HepG2 (cell line): ENCODE measurements at regions not wholly inside any gene's neighbourhood (a gene's known extent, or its start where the extent isn't known, plus 50 kb on each side); places are given as distances from the start of the nearest gene placed in this dataset.

Experiments used
- ATAC-seq: fragments of 200-7000 bp; cut with Tn5 transposase; 3 replicates; pipeline ENCODE4 v1.9.1; 2020; ENCODE audit warnings: mild to moderate bottlenecking, moderate library complexity
- BruUV-seq: library from RNA; stranded (reverse); fragments of 400-500 nt; replicated peaks from 2 replicates; lab custom pipeline; 2021; lab: Mats Ljungman, UMichigan
- CTCF ChIA-PET: fragments of 300-600 bp; formaldehyde crosslinking; extraction: SDS; loops from one replicate; lab custom pipeline; 2021; ENCODE audit warnings: low total read pairs, inconsistent platforms, low intra/inter-chr PET ratio; lab: Yijun Ruan, JAX
- POLR2A ChIA-PET: fragments of 350-600 bp; sonication (Branson Sonifier 250); formaldehyde crosslinking; loops from one replicate; lab custom pipeline; 2020; ENCODE audit warnings: antibody characterized with exemption, inconsistent platforms; lab: Yijun Ruan, JAX
- DNase-seq: peaks from one replicate; pipeline ENCODE4 v3.0.0-alpha.2; 2015; ENCODE audit warnings: low spot score
- FAIRE-seq: peaks from 3 replicates; lab custom pipeline; 2011; peaks lifted over from hg19 to GRCh38; lab: Jason Lieb, UNC
- H2AFZ ChIP-seq: one replicate; pipeline ENCODE4 v1.6.1; 2011; ENCODE audit warnings: low read length, inconsistent platforms
- H3K27ac ChIP-seq: fragments of 300-600 bp; 3 replicates; pipeline ENCODE4 v1.8.0; 2011; ENCODE audit warnings: mixed run types, mild to moderate bottlenecking, mixed read lengths, low read length, inconsistent platforms; ENCODE audit not compliant: insufficient read depth; ENCODE audit errors: extremely low read length
- H3K27me3 ChIP-seq, 2 experiments: fragments of 200-600 bp in 1 of 2; 2 replicates in 1 of 2; 3 replicates in 1 of 2; pipeline versions ENCODE4 v1.6.0 to v1.8.0; 2011; ENCODE audit warnings: low read length in 2 of 2, mild to moderate bottlenecking in 2 of 2, moderate library complexity in 2 of 2, inconsistent platforms in 1 of 2; ENCODE audit not compliant: insufficient read depth in 2 of 2, control insufficient read depth in 1 of 2
- H3K36me3 ChIP-seq, 2 experiments: fragments of 200-600 bp in 1 of 2; replicated peaks in 1 of 2; 2 replicates in 1 of 2; 3 replicates in 1 of 2; pipeline versions ENCODE4 v1.5.1 to v1.8.0; 2011; ENCODE audit warnings: low read length in 2 of 2, inconsistent platforms in 1 of 2; ENCODE audit not compliant: insufficient read depth in 2 of 2, control insufficient read depth in 1 of 2
- H3K4me1 ChIP-seq: 2 replicates; pipeline ENCODE4 v1.5.1; 2012; ENCODE audit warnings: low read length, inconsistent platforms; ENCODE audit not compliant: insufficient read depth
- H3K4me2 ChIP-seq: 2 replicates; pipeline ENCODE4 v1.6.0; 2011; ENCODE audit warnings: low read depth, low read length, inconsistent platforms
- H3K4me3 ChIP-seq, 3 experiments: fragments of 200-600 bp in 1 of 3; sonication (generic), shearing (Covaris generic) in 1 of 3; replicated peaks in 1 of 3; 2 replicates each; pipeline ENCODE4 v1.5.1; 2011 to 2016; ENCODE audit warnings: low read length in 3 of 3, inconsistent platforms in 2 of 3, low read depth in 2 of 3, mild to moderate bottlenecking in 2 of 3, control low read depth in 1 of 3, mixed read lengths in 1 of 3; ENCODE audit not compliant: insufficient read depth in 1 of 3
- H3K79me2 ChIP-seq: one replicate; pipeline ENCODE4 v1.6.1; 2011; ENCODE audit warnings: low read length, inconsistent platforms; ENCODE audit not compliant: insufficient read depth
- H3K9ac ChIP-seq: 2 replicates; pipeline ENCODE4 v1.6.0; 2011; ENCODE audit warnings: mild to moderate bottlenecking, low read depth, low read length, inconsistent platforms; ENCODE audit not compliant: insufficient read depth
- H3K9me3 ChIP-seq: 2 replicates; pipeline ENCODE4 v1.5.1; 2012; ENCODE audit warnings: mild to moderate bottlenecking, low read length
- H4K20me1 ChIP-seq: 2 replicates; pipeline ENCODE4 v1.6.0; 2011; ENCODE audit warnings: inconsistent platforms, mild to moderate bottlenecking, low read length, moderate library complexity; ENCODE audit not compliant: insufficient read depth
- ELF1 ChIP-seq: sonication (generic); formaldehyde crosslinking; IDR thresholded peaks from 2 replicates; pipeline ENCODE4 v1.4.0; 2020; ENCODE audit warnings: missing genetic modification reagents
- HNRNPL ChIP-seq: fragments of 200-400 bp; formaldehyde crosslinking; IDR thresholded peaks from 2 replicates; pipeline ENCODE4 v1.6.1; 2017; ENCODE audit warnings: mild to moderate bottlenecking, low read depth, low read length
- KAT2B ChIP-seq: fragments of 150-350 bp; IDR thresholded peaks from 2 replicates; pipeline ENCODE4 v1.6.1; 2014; ENCODE audit warnings: low read depth, low read length, borderline replicate concordance
- MAF1 ChIP-seq: sonication (generic); formaldehyde crosslinking; IDR thresholded peaks from 2 replicates; pipeline ENCODE4 v1.5.0; 2020; ENCODE audit warnings: missing genetic modification reagents, borderline replicate concordance
- MATR3 ChIP-seq: sonication (generic); formaldehyde crosslinking; IDR thresholded peaks from 2 replicates; pipeline ENCODE4 v1.4.0; 2020; ENCODE audit warnings: missing genetic modification reagents
- MLLT10 ChIP-seq: sonication (generic); formaldehyde crosslinking; IDR thresholded peaks from 2 replicates; pipeline ENCODE4 v1.4.0; 2020; ENCODE audit warnings: missing genetic modification reagents
- RAD21 ChIP-seq: fragments of 450-650 bp; formaldehyde crosslinking; IDR thresholded peaks from 2 replicates; pipeline ENCODE4 v1.5.0; 2020; ENCODE audit warnings: mild to moderate bottlenecking
- REPIN1 ChIP-seq: sonication (generic); formaldehyde crosslinking; IDR thresholded peaks from 2 replicates; pipeline ENCODE4 v1.8.0; 2022; ENCODE audit warnings: missing genetic modification reagents, low read depth, mild to moderate bottlenecking, borderline replicate concordance
- THAP7 ChIP-seq: sonication (generic); formaldehyde crosslinking; IDR thresholded peaks from 2 replicates; pipeline ENCODE4 v1.8.1; 2023; ENCODE audit warnings: mild to moderate bottlenecking, missing genetic modification reagents
- ZFP41 ChIP-seq: sonication (generic); formaldehyde crosslinking; IDR thresholded peaks from 2 replicates; pipeline ENCODE4 v1.4.0; 2020; ENCODE audit warnings: mild to moderate bottlenecking, missing genetic modification reagents, borderline replicate concordance
- ZNF263 ChIP-seq: sonication (generic); formaldehyde crosslinking; IDR thresholded peaks from 2 replicates; pipeline ENCODE4 v1.4.0; 2020; ENCODE audit warnings: missing genetic modification reagents
- ZNF33A ChIP-seq: sonication (generic); formaldehyde crosslinking; IDR thresholded peaks from 2 replicates; pipeline ENCODE4 v1.5.1; 2020; ENCODE audit warnings: missing genetic modification reagents, mild to moderate bottlenecking, moderate library complexity, borderline replicate concordance
- ZNF878 ChIP-seq: sonication (generic); formaldehyde crosslinking; IDR thresholded peaks from 2 replicates; pipeline ENCODE4 v1.8.1; 2023; ENCODE audit warnings: mild to moderate bottlenecking, missing genetic modification reagents, moderate library complexity
- ZSCAN12 ChIP-seq: sonication (generic); formaldehyde crosslinking; IDR thresholded peaks from 2 replicates; pipeline ENCODE4 v1.9.0; 2021; ENCODE audit warnings: mild to moderate bottlenecking, missing genetic modification reagents
- WGBS: methylation state at CpG from one replicate; pipeline ENCODE4 v1.1.6; 2017; ENCODE audit warnings: low lambda C conversion rate; 5-methylcytosine and 5-hydroxymethylcytosine counted together
- in situ Hi-C: cut with HindIII; loops from 2 replicates; pipeline ENCODE4 v1.10.0; 2017; ENCODE audit warnings: low pct_unique_long_range_greater_than_20kb; ENCODE audit not compliant: extremely low pct_ligation_motif_present
- intact Hi-C: fragments of 100-400 bp; cut with micrococcal nuclease; formaldehyde crosslinking; loops from one replicate; pipeline ENCODE4 v1.10.0; 2022; ENCODE audit not compliant: unreplicated experiment

GRCh38 chr6:134446218-134446848 lies 128.4 kb upstream of the SGK1 start (continued):
- TF ChIP-seq ZNF878 (no peak), KAT2B (no peak)

GRCh38 chr6:134443009-134443408 lies 125.1 kb upstream of the SGK1 start:
- H3K9me3 ChIP-seq, result no peaks in the 10 kb centered on the region
- H4K20me1 ChIP-seq, result no peaks in the 10 kb centered on the region
- 21% methylated on average over 4 of the region's 4 CpGs for WGBS
- in situ Hi-C loops (loop anchor here (25.0 kb wide), 1 partner anchor 281 kb away; no protein-coding TSS in a partner anchor), intact Hi-C loops (no loop called here)
- H3K27ac ChIP-seq, result no peak overlapping the region
- ChIA-PET CTCF (no interaction called here), POLR2A (no interaction called here)
- ATAC-seq (no peak), DNase-seq (no peak), FAIRE-seq (no peak)
- no peaks in the 10 kb centered on the region for H3K79me2 ChIP-seq
- no peak overlapping the region for H3K4me3 ChIP-seq
- H2AFZ ChIP-seq, result no peak overlapping the region
- no peaks in the 10 kb centered on the region for H3K36me3 ChIP-seq
- H3K4me2 ChIP-seq, result no peak overlapping the region
- TF ChIP-seq REPIN1 (CRISPR knock-in tag), result no peak
- no peak for TF ChIP-seq ZFP41 (CRISPR knock-in tag)
- no peak for TF ChIP-seq ELF1 (CRISPR knock-in tag)
- no peak for TF ChIP-seq ZSCAN12
- no peak for TF ChIP-seq MAF1 (CRISPR knock-in tag)
- no peak for TF ChIP-seq ZNF263 (CRISPR knock-in tag)
- no peak for TF ChIP-seq MLLT10 (CRISPR knock-in tag)
- TF ChIP-seq RAD21 (CRISPR knock-in tag), result no peak
- no peak for TF ChIP-seq ZNF33A (CRISPR knock-in tag)
- TF ChIP-seq MATR3, result no peak
- TF ChIP-seq HNRNPL, result no peak
- TF ChIP-seq THAP7 (CRISPR knock-in tag), result no peak
- H3K4me1 ChIP-seq, result no peaks in the 10 kb centered on the region
- BruUV-seq, result no TSS peak
- no peak overlapping the region for H3K9ac ChIP-seq
- H3K27me3 ChIP-seq, result no peaks in the 10 kb centered on the region
